ENCODE measurements at regions not wholly inside any gene's neighbourhood (a gene's known extent, or its start where the extent isn't known, plus 50 kb on each side); places are given as distances from the start of the nearest gene placed in this dataset.

DNA sequence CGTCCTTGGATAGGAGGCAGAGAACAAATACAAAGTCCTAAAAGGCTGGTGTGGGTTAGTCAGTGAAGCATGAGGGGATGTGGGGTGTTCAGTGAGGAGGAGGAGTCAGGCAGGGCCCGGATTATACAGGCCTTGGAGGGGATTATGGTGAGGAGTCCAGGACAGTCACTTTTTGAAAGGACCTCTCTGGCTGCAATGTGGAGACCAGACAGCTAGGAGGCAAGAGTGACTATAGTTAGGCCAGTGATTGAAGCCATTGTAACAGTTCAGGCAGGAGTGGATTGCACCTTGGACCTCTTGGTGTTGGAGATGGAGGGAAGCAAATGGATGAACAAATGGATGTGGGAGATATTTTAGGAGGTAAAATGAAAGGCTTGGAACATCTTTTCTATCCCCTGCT is 115.8 kb downstream of the C1orf94 start:
- TF ChIP-seq ZFP30 (CRISPR knock-in tag; IDR thresholded peaks at IDR 0.05) (no peak), PPARA (CRISPR knock-in tag; IDR thresholded peaks at IDR 0.05; ENCODE audit: borderline replicate concordance) (no peak), ZFP3 (CRISPR knock-in tag; IDR thresholded peaks at IDR 0.05) (no peak), ESRRG (CRISPR knock-in tag; IDR thresholded peaks at IDR 0.05) (no peak)
